Stimulated activated CD8-positive, alpha-beta memory T cell treated with anti-CD3 and anti-CD28 coated beads, Interleukin-4, amount 100 ng/mL, for 1 hour (primary cell): ENCODE measurements at regions not wholly inside any gene's neighbourhood (a gene's known extent, or its start where the extent isn't known, plus 50 kb on each side); places are given as distances from the start of the nearest gene placed in this dataset.
"Not testable (repeated sequence)": the region's sequence is repeated elsewhere in the genome, so short reads cannot be mapped to it uniquely, and the experiment has no call there.

ENCODE experiments used
- DNase-seq, 2 donors: peaks; one replicate each; pipeline ENCODE4 v3.0.0-alpha.2; 2020; ENCODE audit warnings: low read depth in 2 of 2, low spot score in 1 of 2

- not testable (repeated sequence) for DNase-seq
Measured at GRCh38 chr5:133857595-133858313, 110.7 kb downstream of the C5orf15 start.

- DNase-seq = no peak
Measured at GRCh38 chr5:133854554-133854953, 113.9 kb downstream of the C5orf15 start.

- no peak for DNase-seq
Measured at GRCh38 chr5:133853646-133854365, 114.6 kb downstream of the C5orf15 start.

GRCh38 chr5:133851521-133851920 lies 116.9 kb downstream of the C5orf15 start:
- DNase-seq = no peak

- DNase-seq = no peak
Measured at GRCh38 chr5:133850811-133851210, 117.6 kb downstream of the C5orf15 start.

- no peak for DNase-seq
Measured at GRCh38 chr5:133849116-133849515, 119.3 kb downstream of the C5orf15 start.

GRCh38 chr5:133848341-133848811 lies 120.0 kb downstream of the C5orf15 start:
- DNase-seq = no peak

- no peak for DNase-seq
Measured at GRCh38 chr5:133847886-133848285, 120.5 kb downstream of the C5orf15 start.

- no peak for DNase-seq
Measured at GRCh38 chr5:133847301-133847700, 121.1 kb downstream of the C5orf15 start.

GRCh38 chr5:133846478-133847226 lies 121.8 kb downstream of the C5orf15 start:
- DNase-seq = no peak

- no peak for DNase-seq
Measured at GRCh38 chr5:133845271-133845670, 123.2 kb downstream of the C5orf15 start.

GRCh38 chr5:133844836-133845235 lies 123.6 kb downstream of the C5orf15 start:
- no peak for DNase-seq

GRCh38 chr5:133843911-133844310 lies 124.5 kb downstream of the C5orf15 start:
- DNase-seq = no peak

GRCh38 chr5:133842846-133843611 lies 125.4 kb downstream of the C5orf15 start:
- no peak for DNase-seq

GRCh38 chr5:133841831-133842750 lies 126.3 kb downstream of the C5orf15 start:
- no peak for DNase-seq

- no peak for DNase-seq
Measured at GRCh38 chr5:133840168-133840567, 128.3 kb downstream of the C5orf15 start.

- no peak for DNase-seq
Measured at GRCh38 chr5:133839721-133840120, 128.7 kb downstream of the C5orf15 start.

GRCh38 chr5:133839090-133839489 lies 129.3 kb downstream of the C5orf15 start:
- no peak for DNase-seq

GRCh38 chr5:133838286-133838685 lies 130.1 kb downstream of the C5orf15 start:
- DNase-seq = no peak
